IPS DF 4.7 (cell line): ENCODE measurements at regions not wholly inside any gene's neighbourhood (a gene's known extent, or its start where the extent isn't known, plus 50 kb on each side); places are given as distances from the start of the nearest gene placed in this dataset.

Source experiments
- DNase-seq: peaks from one replicate; pipeline ENCODE4 v3.0.0-alpha.2; 2013; ENCODE audit warnings: low spot score; ENCODE audit errors: extremely low read depth

DNA sequence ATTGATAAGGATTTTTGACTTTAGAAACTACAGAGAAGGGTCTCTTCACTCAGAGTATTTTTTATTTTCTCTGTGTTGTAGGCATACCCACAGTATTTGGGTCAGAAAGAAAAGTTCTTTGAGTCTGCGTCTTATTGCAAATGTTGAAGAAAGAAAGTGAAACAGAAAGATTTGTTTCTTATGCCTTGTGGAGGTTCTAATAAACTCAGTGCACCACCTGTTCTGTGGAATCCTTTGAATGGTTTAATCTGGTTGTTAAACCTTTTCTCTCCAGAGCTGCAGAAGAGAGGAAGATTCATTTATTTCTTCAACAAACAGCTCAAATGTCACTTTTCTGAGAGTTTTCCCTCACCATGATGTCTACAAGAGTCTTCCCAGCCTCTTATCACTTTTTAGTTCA is 146.6 kb upstream of the PLEKHG7 start:
- no peak for DNase-seq

DNA sequence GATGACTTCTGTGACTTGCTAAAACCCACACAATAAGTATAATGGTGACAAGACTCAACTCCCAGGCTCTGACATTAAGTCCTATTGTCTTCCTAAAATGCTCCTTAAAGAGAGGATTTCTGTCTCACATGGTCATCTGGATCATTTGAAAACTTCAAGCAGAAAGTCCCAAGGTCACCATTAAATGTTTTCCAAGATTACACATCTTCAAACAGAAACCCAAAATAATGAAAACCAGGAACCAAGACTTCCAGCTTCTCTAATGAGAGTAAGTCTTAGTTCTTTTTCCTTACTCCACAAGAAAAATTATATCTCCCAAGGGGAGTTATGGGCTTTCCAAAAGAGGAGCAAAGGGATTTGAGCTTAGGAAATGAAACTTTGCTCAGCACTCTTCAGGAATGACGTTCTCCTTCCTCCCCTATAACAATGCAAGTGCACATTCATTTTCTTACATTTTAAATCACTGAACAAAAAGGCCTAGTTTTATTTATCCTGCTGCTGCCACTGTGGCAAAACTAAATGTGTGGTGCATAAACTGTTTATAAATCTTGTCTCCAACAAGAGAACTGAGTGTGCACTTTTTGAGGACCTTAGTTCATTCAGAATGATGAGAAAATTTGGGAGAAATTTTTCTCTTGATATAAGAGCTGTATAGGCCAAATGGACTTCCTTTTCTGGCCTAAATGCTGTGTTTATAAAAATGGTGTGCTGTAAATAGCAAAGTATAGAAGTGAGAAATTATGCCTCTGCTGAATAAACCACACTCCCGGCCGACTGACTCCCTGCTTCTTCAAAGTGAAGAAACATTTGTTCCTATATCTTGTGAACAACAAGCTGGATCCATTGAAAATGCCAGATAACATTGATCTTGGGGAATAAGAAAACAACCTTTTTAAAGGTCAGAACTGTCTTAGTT is 148.4 kb upstream of the PLEKHG7 start:
- no peak for DNase-seq

DNA sequence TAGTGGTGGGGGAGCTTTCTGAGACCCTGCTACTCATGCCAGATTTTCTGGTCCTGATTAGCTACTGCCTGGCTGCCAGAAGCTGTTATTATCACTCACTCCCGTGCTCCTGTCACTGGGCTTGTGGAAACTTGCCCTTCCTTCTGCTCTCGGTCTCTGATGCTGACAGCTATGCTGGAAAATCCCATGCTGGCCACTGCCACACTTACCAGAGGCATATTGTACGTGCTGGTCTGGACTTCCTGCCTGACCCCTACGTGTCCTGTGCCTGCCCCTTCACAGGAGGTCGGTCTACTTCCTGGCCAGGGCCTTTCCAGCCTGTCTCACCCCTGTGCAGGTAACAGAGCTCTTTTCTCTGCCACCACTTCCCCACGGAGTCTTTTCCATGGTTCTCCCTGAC is 149.4 kb upstream of the PLEKHG7 start:
- no peak for DNase-seq

DNA sequence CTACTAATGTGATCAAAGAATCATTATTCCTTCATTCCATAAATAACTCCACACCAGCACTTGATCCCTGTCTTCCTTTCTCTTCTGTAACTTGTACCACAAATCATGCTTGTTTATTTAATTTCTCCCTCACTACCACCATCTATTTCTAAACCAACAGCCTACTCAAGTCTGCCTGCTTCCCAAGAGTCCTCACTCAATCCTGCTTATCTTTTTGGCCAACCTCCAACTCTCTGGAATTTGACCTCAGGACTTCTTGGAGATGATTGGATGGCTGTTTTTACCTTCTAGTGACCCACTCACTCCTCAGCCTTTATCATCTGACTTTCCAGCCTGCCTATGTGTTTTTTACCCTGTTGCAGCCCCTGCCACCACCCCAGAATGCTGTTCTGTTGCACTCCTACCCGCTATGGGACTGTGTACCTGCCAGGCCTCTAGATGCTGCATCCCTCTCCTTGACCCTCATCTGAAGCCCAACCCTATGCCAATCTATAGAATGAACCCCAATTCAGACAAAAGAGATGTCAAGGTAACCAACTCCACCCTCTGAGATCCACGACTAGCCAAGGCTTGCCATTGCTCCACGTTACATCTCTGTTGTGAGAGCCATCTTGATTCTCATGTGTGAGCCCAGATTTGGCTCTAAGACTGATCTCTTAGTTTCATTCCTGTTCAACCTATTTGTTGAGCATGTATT is 150.2 kb upstream of the PLEKHG7 start:
- DNase-seq = no peak

DNA sequence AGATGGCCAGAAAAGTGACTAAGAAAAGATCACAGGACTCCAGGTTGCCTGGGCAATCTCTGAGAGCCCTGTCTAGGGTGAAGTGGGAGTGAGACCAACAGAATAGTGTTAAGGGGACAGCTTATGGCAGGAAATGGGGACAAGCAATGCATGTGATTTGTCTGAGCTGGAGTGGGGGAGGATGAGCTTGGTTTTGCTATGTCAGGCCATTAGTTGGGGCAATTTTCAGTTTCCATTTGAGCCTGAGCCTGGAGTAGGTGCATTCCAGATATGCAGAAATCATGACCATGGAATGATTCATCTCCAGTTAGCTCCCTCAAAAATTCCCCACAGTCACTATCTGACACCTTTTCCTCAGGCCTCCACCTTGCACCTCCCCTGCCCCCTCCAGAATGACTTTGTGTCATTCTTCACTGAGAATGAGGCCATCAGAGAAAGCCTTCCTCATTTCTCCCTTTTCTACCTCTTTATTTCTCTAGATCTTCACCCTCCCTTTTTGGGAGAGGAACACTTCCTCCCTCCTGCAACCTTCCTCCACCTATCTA is 150.9 kb upstream of the PLEKHG7 start:
- no peak for DNase-seq

DNA sequence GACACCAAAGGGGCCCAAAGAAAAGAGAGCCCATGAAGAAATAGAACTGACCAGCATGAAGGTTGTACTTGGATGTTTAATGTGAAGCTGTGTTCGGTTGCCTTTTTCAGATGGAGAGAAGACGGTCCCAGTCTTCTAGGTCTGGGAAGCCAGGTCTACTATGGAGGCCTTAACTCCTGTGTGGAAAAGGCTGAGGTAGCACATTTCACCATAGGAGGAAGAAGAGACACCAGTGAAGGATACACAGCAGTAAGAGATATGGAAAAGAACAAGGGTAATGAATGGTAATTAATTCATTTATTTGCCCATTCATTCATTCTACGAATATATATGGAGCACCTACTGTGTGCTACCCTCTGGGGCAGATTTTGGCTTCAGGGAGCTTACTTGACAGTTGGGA is 151.6 kb upstream of the PLEKHG7 start:
- no peak for DNase-seq

DNA sequence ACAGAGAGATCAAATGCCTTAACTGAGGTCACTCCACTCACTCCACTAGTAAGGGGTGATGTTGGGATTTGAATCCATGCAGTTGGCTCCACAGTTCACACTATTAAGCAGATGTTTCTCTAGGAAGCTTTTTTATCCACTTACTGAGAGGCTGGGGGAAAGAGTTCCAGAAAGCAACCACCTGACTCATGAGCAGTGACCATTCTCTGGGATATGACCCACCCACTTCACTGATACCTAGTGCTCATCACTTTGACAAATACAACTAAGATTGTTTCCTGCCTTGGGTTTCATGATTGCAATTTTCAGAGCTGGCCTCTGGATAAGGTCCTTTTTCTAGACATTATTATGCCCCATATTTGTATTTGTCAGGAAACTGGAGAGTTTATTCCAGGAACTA is 152.1 kb upstream of the PLEKHG7 start:
- DNase-seq = no peak

DNA sequence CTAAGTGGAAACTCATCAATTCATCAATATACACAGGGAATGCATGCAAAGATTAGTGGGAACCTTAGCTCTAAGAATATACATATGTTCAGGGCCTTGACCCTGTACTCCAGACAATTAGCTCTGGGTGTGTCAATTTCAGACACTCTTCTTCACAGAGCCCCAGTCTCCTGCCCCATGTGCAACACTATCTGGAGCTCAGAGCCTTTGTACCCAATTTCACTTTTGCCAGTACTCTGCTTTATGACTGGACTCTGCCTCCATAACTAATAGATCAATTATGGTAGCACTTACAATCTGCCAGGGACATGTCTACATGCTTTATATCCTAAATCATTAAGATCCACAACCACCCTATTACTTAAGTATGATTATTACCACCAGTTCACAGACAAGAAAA is 152.5 kb upstream of the PLEKHG7 start:
- DNase-seq = no peak

DNA sequence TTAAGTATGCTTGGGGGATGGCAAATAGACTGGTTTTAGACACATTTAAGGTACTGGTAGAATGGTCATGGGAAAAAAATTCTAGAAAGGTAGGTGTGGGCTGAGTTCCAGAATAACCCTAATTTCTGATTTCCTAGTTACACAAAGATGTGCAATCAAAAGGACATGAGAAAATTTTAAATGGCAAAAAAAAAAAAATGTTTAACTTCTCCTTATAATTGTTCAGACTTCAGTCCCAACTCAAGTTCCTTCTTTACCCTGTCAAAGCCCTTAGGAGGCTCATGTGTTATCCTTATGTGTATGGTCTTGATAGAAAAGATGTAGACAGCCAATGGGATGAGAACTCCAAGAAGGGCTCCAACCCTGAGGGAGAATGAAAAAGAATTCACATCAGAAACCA is 153.3 kb upstream of the PLEKHG7 start:
- DNase-seq = no peak

DNA sequence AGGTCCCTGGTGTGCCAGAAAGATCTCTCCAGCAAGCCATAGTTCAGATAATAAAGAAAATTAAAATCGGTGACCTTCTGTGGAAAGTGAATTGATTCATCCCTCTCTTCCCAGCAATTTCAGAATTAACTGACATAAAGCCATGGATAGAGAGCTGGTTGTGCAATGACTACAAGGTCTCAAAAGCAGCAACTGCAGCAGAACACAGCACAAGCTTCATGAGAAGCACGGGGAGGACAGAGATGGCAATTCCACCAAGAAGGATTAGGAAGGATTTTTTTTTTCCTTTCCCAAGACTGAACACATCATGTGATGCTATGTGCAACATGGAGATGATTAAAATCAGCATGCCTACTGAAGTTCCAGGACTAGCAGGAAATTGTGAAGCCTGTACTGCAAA is 154.9 kb upstream of the PLEKHG7 start:
- no peak for DNase-seq

DNA sequence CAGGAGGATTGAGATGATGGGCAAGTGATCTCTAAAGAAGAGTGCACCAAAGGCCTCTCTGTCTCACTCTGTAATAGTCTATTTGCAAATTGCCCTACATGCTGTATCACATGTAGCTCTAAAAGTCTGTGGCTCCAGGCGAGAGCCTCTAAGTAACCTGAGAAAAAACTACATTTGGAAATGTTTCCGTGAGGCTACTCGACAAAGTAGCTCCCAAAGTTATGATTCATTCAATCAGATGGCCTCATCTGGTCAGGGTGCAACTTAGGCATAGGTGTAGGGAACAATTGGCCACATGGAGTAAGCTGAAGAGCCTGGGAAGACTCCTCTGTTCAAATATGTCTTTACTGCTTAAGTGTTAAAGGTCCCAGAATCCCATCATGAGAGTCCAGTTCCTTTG is 155.4 kb upstream of the PLEKHG7 start:
- DNase-seq = no peak

DNA sequence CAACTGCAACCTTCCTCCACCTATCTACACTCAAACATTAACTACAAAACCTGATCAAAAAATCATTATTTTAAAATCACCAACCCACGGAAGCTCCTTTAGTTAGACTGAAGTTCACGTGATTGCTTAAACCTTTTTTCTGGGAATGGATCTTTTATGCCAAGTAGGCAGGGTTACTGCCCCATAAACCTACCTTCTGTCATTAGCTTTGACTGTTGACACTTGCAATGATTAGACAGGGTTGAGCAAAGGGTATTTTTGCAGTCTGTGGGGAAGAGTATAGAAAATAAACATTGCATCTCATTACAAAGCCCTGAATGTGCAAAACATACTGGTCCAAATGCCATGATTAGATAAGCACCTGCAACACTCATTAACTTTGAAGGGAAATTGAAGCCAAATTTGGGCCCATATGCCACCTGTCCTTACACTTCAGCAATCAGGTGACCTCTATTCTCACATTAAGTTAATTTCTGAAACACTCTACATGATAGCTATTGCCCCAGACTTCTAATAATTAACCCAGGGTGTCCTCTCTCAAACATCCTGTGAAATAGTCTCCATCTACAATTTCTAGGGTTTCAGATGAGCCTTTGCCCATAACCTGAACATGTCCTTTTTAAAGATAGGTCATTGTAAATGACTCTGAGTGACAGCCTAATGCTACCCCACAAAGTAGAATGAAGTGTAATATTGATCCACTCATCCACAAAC is 156.0 kb upstream of the PLEKHG7 start:
- no peak for DNase-seq

DNA sequence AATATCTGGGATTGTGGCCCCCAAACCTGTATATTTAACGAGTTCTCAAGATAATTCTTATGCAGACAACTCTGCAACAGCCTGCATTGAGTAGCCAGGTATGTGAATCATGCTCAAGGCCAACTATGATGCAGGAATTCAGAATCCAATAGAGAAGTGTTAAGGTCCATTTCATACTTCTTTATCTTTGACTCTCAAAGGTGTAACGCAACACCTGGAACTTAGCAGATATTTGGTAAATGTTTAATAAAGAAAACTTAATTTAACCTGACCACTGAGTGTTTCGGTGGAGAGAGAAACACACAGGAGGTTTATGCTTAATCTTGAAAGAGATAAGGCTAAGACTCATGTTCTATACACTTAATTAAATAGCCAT is 156.5 kb upstream of the PLEKHG7 start:
- no peak for DNase-seq

DNA sequence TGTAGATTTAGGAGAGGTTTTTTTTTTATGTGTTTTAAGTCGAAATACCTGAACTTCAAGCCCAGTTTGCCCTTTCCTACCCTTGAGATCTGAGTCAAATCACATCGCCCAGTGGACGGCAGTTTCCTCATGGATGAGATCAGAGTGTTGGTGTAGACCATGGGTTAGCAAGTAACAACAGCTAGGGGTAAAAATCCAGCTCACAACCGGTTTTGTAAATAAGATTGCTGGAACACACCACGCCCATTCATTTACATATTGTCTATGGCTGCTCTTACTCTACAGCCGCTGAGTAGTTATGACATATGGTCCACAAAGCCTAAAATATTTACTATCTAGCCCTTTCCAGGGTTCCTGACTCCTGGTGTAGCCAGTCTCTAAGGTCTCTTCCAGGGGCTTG is 158.5 kb upstream of the PLEKHG7 start:
- DNase-seq = no peak

DNA sequence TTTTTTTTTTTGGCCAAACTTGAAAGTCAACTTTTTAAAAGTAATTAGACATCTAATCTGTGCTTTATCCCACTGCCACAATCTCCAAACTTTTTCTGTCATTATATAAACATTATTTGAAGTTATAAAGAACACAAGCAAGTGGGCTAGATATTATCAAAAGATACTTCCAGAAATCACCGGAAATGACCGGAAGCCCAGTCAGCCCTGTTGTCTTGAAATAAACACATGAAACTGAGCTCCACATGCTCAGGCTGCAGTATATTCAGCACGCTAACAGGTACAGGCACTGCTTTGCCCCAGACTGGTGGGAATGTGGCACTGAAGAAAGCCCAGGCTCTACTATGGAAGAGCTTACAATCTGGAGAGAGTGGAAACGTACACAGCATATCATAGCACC is 158.9 kb upstream of the PLEKHG7 start:
- no peak for DNase-seq

DNA sequence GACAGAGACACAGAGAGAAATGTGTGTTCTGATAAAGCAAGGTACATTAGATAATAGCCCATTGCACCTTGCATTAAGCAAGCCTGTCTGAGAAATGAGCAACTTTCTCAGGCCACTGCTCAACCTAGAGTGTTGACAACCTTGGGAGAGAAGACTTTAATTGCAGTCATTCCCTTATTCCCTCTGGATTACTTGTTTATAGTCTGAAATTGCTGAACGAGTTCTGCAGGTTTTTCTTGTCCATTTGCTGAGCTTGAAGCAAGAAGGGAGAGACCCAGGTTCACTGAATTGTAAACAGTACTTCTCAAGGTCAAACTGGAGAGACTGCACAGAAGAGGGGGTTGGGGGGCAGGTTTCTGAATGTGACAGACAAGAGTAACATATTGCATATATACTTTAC is 159.4 kb upstream of the PLEKHG7 start:
- no peak for DNase-seq

DNA sequence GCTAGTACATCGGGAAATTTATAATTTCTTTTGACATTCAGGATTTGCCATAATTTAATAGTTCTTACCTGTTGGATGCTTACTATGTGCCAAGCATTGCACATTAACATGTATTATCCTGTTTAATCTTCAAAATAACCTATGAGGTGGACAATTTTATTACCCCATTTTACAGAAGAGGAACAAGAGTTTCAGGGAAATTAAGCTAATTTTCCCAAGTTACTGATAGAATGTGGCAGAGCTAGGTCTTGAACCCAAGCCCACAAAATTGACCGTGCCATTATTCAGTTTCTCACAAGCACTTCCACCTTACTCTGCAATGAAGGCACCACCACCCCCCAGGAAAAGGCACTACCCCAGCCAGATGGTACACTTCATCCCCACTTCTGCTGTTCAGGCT is 161.1 kb upstream of the PLEKHG7 start:
- DNase-seq = no peak

DNA sequence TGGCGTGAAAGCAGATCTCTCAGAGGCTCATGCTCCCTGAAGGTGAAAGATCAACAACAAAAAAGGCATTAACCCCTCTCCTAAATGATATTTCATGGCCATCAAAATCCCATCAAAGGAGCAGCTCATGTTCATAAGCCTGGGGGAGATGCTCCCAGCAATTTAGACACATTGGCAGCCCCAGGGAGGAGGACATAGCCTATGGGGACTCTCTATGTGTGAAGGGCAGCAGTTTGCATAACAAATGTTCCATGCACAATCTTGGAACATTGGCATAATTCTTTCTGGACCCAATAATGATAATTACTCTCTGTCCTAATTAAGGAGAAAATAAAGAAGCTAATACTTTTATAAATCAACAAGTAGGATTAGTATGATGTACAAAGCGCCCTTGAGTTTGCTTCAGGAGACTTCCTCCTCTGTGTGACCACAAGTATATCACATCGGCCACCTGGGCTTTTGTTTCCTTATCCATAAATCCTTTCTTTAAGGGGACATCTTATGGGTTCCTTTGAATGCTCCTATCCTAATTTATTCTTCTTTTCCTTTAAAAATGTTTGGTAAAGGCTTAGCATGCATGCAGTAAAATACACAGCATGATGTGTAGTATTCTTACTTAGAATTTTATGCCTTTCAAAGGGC is 161.9 kb upstream of the PLEKHG7 start:
- DNase-seq = no peak

DNA sequence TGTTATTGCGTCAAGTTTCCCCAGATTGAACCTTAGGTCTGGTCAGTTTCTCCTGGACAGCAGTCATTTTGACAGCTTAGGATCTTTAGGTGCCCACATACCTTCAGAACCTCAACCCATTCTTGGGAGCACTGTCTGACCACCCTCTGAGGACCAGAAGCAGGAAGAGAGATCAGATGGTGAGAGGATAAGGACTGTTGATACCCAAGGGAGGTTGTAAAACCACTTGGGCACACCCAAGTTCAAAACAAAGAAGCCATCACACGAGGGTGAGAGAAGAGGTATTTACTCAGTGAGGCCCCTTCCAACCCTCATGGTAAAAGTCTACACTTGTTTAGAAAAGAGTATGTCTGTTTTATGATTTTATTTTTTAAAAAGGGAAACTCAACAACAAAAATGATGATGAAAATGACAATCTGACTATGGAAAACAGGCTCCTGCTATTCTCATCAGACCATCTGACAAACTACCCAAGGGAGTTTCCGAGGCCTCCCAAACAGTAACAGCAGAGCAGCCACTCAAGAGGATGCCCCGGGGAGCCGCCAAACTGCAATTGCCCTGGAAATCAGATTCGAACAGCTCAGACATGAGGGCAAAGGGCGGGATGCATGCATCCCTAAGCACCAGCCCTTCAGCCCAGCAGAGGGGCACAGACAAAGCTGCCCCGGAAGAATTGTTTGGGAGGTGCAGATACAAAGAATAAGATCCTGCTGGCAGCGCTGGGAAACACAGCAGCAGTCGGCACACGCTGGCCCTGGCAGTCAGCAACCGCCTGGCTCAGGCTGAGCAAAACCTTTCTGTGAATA is 162.6 kb upstream of the PLEKHG7 start:
- DNase-seq = no peak

DNA sequence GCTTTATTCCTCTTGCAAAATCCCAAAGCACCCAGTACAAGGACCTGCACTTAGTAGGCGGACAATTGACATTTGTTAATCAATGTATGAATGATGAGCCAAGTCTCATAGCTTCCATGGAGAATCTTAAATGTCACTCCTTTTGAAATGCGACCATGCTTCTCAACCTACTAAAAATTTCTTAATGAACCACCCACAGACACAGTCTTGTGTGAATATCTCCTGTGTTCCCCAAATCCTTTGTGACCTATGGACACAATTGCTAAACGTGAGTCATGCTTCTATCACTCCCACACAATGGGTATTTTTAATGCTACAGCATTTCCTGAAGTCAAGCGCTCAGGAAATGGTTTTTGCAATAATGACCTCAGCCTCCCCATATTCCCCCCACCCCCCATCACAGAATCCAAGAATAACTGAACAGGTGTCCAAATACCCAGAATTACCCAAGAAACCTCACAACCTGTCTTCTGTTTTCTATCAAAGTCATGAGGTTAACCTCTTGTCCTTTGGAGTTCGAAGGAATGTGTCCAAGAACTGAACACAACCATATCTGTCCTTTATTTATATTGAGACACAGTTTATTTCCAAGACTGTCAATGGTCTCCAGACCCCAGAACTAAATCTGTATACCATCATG is 163.6 kb upstream of the PLEKHG7 start:
- DNase-seq = no peak
